ENCODE measurements at regions not wholly inside any gene's neighbourhood (a gene's known extent, or its start where the extent isn't known, plus 50 kb on each side); places are given as distances from the start of the nearest gene placed in this dataset.

- no peaks in the 10 kb centered on the region for H3K4me1 ChIP-seq (ENCODE audit: control insufficient read depth, insufficient read depth, low read length)
- TF ChIP-seq ZNF654 (tag by site-specific recombination; IDR thresholded peaks at IDR 0.05; ENCODE audit: low read depth), result no peak
- no peak for TF ChIP-seq ATF2 (tag by site-specific recombination; IDR thresholded peaks at IDR 0.05; ENCODE audit: low read depth)
- no peak for TF ChIP-seq KLF8 (tag by site-specific recombination; IDR thresholded peaks at IDR 0.05)
- no peak for TF ChIP-seq ZNF530 (tag by site-specific recombination; IDR thresholded peaks at IDR 0.05; ENCODE audit: low read depth)
- no peak for TF ChIP-seq MYNN (tag by site-specific recombination; IDR thresholded peaks at IDR 0.05; ENCODE audit: borderline replicate concordance)
- no peak for TF ChIP-seq ZNF791 (tag by site-specific recombination; IDR thresholded peaks at IDR 0.05)
- no peak for TF ChIP-seq ZNF707 (tag by site-specific recombination; IDR thresholded peaks at IDR 0.05)
- no peak for TF ChIP-seq ZFP69B (tag by site-specific recombination; IDR thresholded peaks at IDR 0.05)
- TF ChIP-seq INSM2 (tag by site-specific recombination; IDR thresholded peaks at IDR 0.05), result no peak
- no peak for TF ChIP-seq ZNF248 (tag by site-specific recombination; IDR thresholded peaks at IDR 0.05)
- no peak for TF ChIP-seq RBAK (tag by site-specific recombination; IDR thresholded peaks at IDR 0.05)
- no peak for TF ChIP-seq ZNF600 (tag by site-specific recombination; IDR thresholded peaks at IDR 0.05)
- no peak for TF ChIP-seq BCL11A (tag by site-specific recombination; IDR thresholded peaks at IDR 0.05; ENCODE audit: low read depth)
- TF ChIP-seq ZNF624 (tag by site-specific recombination; IDR thresholded peaks at IDR 0.05), result no peak
- TF ChIP-seq OSR2 (tag by site-specific recombination; IDR thresholded peaks at IDR 0.05), result no peak
- TF ChIP-seq ZNF580 (tag by site-specific recombination; IDR thresholded peaks at IDR 0.05), result no peak
- no peak for TF ChIP-seq ZNF843 (tag by site-specific recombination; IDR thresholded peaks at IDR 0.05)
- no peak for TF ChIP-seq ZNF169 (tag by site-specific recombination; IDR thresholded peaks at IDR 0.05)
- H3K27ac ChIP-seq (ENCODE audit: extremely low read depth, low read depth, low read length), result no peak overlapping the region
- H3K9me3 ChIP-seq (ENCODE audit: control insufficient read depth, insufficient read depth, low read depth, low read length), result no peaks in the 10 kb centered on the region
- no peaks in the 10 kb centered on the region for H3K36me3 ChIP-seq (ENCODE audit: control insufficient read depth in 2 of 2, insufficient read depth in 1 of 2, low read length in 2 of 2)
- H3K4me3 ChIP-seq (ENCODE audit: low read depth, low read length), result no peak overlapping the region
- POLR2A ChIA-PET, result no interaction called here
- CTCF ChIA-PET, result interaction anchor here (0.7 kb wide), 1 partner anchor 30 kb away, joined by 3 read pairs; no protein-coding TSS in a partner anchor
These were observed 103.4 kb upstream of the TOX3 start for GRCh38 chr16:52650318-52650717.

- Histone ChIP-seq H3K36me3 (ENCODE audit: control insufficient read depth in 2 of 2, insufficient read depth in 1 of 2, low read length in 2 of 2) (no peaks in the 10 kb centered on the region), H3K27ac (ENCODE audit: extremely low read depth, low read depth, low read length) (no peak overlapping the region), H3K4me1 (ENCODE audit: control insufficient read depth, insufficient read depth, low read length) (no peaks in the 10 kb centered on the region), H3K4me3 (ENCODE audit: low read depth, low read length) (no peak overlapping the region), H3K9me3 (ENCODE audit: control insufficient read depth, insufficient read depth, low read depth, low read length) (no peaks in the 10 kb centered on the region)
- POLR2A ChIA-PET, result no interaction called here
- CTCF ChIA-PET, result interaction anchor here (0.7 kb wide), 1 partner anchor 30 kb away, joined by 3 read pairs; no protein-coding TSS in a partner anchor
- TF ChIP-seq KLF7 (tag by site-specific recombination; IDR thresholded peaks at IDR 0.05; ENCODE audit: borderline replicate concordance) (no peak), ZNF664 (tag by site-specific recombination; IDR thresholded peaks at IDR 0.05) (no peak), ZNF768 (tag by site-specific recombination; IDR thresholded peaks at IDR 0.05) (no peak), GLI4 (tag by site-specific recombination; IDR thresholded peaks at IDR 0.05) (no peak), ZNF707 (tag by site-specific recombination; IDR thresholded peaks at IDR 0.05) (no peak), ZNF391 (tag by site-specific recombination; IDR thresholded peaks at IDR 0.05; ENCODE audit: borderline replicate concordance, low read depth) (no peak), ZBTB11 (tag by site-specific recombination; conservative IDR thresholded peaks at IDR 0.05; ENCODE audit: low read depth) (no peak), SCRT1 (tag by site-specific recombination; IDR thresholded peaks at IDR 0.05; ENCODE audit: borderline replicate concordance) (no peak), ZNF133 (tag by site-specific recombination; IDR thresholded peaks at IDR 0.05) (no peak), ZNF138 (tag by site-specific recombination; IDR thresholded peaks at IDR 0.05; ENCODE audit: borderline replicate concordance) (no peak)
These were observed 102.9 kb upstream of the TOX3 start for GRCh38 chr16:52649870-52650269.

Data from HEK293 (cell line).